Mesenchymal stem cell (in vitro differentiated cells and primary cell): ENCODE measurements at regions not wholly inside any gene's neighbourhood (a gene's known extent, or its start where the extent isn't known, plus 50 kb on each side); places are given as distances from the start of the nearest gene placed in this dataset.

Experiments
- DNase-seq: peaks from one replicate; pipeline ENCODE4 v3.0.0-alpha.2; 2013
- H2AFZ ChIP-seq: one replicate; pipeline ENCODE4 v1.6.1; 2013; ENCODE audit warnings: low read depth, mild to moderate bottlenecking, control low read depth, inconsistent platforms, low read length, moderate library complexity
- H2AK5ac ChIP-seq: 2 replicates; pipeline ENCODE4 v1.6.1; 2013; ENCODE audit warnings: low read length, moderate library complexity, mild to moderate bottlenecking, inconsistent platforms; ENCODE audit not compliant: severe bottlenecking
- H2BK120ac ChIP-seq: one replicate; pipeline ENCODE4 v1.6.1; 2013; ENCODE audit warnings: low read depth, mild to moderate bottlenecking, inconsistent platforms, low read length, moderate library complexity
- H2BK12ac ChIP-seq, 2 experiments: one replicate each; pipeline ENCODE4 v1.6.1; 2013; ENCODE audit warnings: inconsistent platforms in 2 of 2, low read length in 2 of 2, mild to moderate bottlenecking in 2 of 2, moderate library complexity in 2 of 2, control low read depth in 1 of 2
- H2BK15ac ChIP-seq: one replicate; pipeline ENCODE4 v1.6.1; 2013; ENCODE audit warnings: mild to moderate bottlenecking, low read depth, inconsistent platforms; ENCODE audit not compliant: poor library complexity, severe bottlenecking
- H2BK5ac ChIP-seq: 2 replicates; pipeline ENCODE4 v1.6.1; 2013; ENCODE audit warnings: low read depth, mild to moderate bottlenecking, low read length, control low read depth, inconsistent platforms; ENCODE audit not compliant: poor library complexity, severe bottlenecking
- H3K14ac ChIP-seq, 2 experiments: one replicate each; pipeline ENCODE4 v1.6.1; 2013; ENCODE audit warnings: inconsistent platforms in 2 of 2, low read length in 2 of 2, control low read depth in 1 of 2, mild to moderate bottlenecking in 1 of 2, moderate library complexity in 1 of 2
- H3K18ac ChIP-seq, 2 experiments: one replicate each; pipeline ENCODE4 v1.6.1; 2013; ENCODE audit warnings: inconsistent platforms in 2 of 2, low read length in 2 of 2, control low read depth in 1 of 2, low read depth in 1 of 2, mild to moderate bottlenecking in 1 of 2
- H3K23ac ChIP-seq, 2 experiments: one replicate each; pipeline ENCODE4 v1.6.1; 2013; ENCODE audit warnings: inconsistent platforms in 2 of 2, low read length in 2 of 2, mild to moderate bottlenecking in 2 of 2, moderate library complexity in 2 of 2, control low read depth in 1 of 2
- H3K27ac ChIP-seq: 2 replicates; pipeline ENCODE4 v1.5.1; 2013; ENCODE audit warnings: mild to moderate bottlenecking, moderate library complexity, low read length, control low read depth, inconsistent platforms; ENCODE audit not compliant: poor library complexity, severe bottlenecking
- H3K27me3 ChIP-seq, 2 experiments: 2 replicates each; pipeline versions ENCODE4 v1.6.1 to v1.7.0; 2013; ENCODE audit warnings: low read length in 2 of 2, mild to moderate bottlenecking in 2 of 2, moderate library complexity in 2 of 2, control low read depth in 1 of 2, inconsistent platforms in 1 of 2; ENCODE audit not compliant: control insufficient read depth in 1 of 2, insufficient read depth in 1 of 2
- H3K36me3 ChIP-seq, 2 experiments: 2 replicates each; pipeline versions ENCODE4 v1.6.1 to v1.7.0; 2013; ENCODE audit warnings: low read length in 2 of 2, control low read depth in 1 of 2, inconsistent platforms in 1 of 2, low read depth in 1 of 2, mild to moderate bottlenecking in 1 of 2; ENCODE audit not compliant: insufficient read depth in 2 of 2, control insufficient read depth in 1 of 2
- H3K4ac ChIP-seq, 2 experiments: one replicate each; pipeline ENCODE4 v1.6.1; 2013; ENCODE audit warnings: inconsistent platforms in 2 of 2, low read length in 2 of 2, mild to moderate bottlenecking in 2 of 2, moderate library complexity in 2 of 2, control low read depth in 1 of 2, low read depth in 1 of 2
- H3K4me1 ChIP-seq: 2 replicates; pipeline ENCODE4 v1.6.1; 2013; ENCODE audit warnings: low read depth, low read length, control low read depth; ENCODE audit not compliant: control insufficient read depth, insufficient read depth
- H3K4me2 ChIP-seq: 2 replicates; pipeline ENCODE4 v1.6.1; 2013; ENCODE audit warnings: low read length, mild to moderate bottlenecking, inconsistent platforms; ENCODE audit not compliant: poor library complexity, severe bottlenecking
- H3K4me3 ChIP-seq, 2 experiments: 2 replicates each; pipeline versions ENCODE4 v1.5.1 to v1.7.0; 2013; ENCODE audit warnings: low read length in 2 of 2, mild to moderate bottlenecking in 2 of 2, control low read depth in 1 of 2, low read depth in 1 of 2; ENCODE audit not compliant: insufficient read depth in 1 of 2
- H3K79me1 ChIP-seq: replicated peaks from 2 replicates; pipeline ENCODE4 v1.6.1; 2013; ENCODE audit warnings: mild to moderate bottlenecking, control low read depth, low read length, inconsistent platforms; ENCODE audit not compliant: poor library complexity, severe bottlenecking
- H3K9ac ChIP-seq: 2 replicates; pipeline ENCODE4 v1.7.0; 2013; ENCODE audit warnings: mild to moderate bottlenecking, low read length, moderate library complexity
- H3K9me3 ChIP-seq: 2 replicates; pipeline ENCODE4 v1.7.0; 2013; ENCODE audit warnings: mild to moderate bottlenecking, low read length; ENCODE audit not compliant: control insufficient read depth
- H4K8ac ChIP-seq: one replicate; pipeline ENCODE4 v1.6.1; 2013; ENCODE audit warnings: inconsistent platforms, mild to moderate bottlenecking, low read length, moderate library complexity
- H4K91ac ChIP-seq: one replicate; pipeline ENCODE4 v1.6.1; 2013; ENCODE audit warnings: mild to moderate bottlenecking, low read length, inconsistent platforms
- WGBS: methylation state at CpG from one replicate; pipeline ENCODE4 v1.1.7; 2013; ENCODE audit warnings: mixed read lengths; 5-methylcytosine and 5-hydroxymethylcytosine counted together

GRCh38 chr12:28780096-28780495, 369.0 kb upstream of the FAR2 start:
- no peak overlapping the region for H3K27ac ChIP-seq
- no peak overlapping the region for H2AK5ac ChIP-seq
- DNase-seq = peak; percentile 93
- H3K4me3 ChIP-seq = no peak overlapping the region
- no peak overlapping the region for H3K4me2 ChIP-seq
- H4K8ac ChIP-seq = no peak overlapping the region
- peak overlapping the region; percentile 61 for H3K9ac ChIP-seq
- H3K79me1 ChIP-seq = no peaks in the 10 kb centered on the region
- H3K18ac ChIP-seq = no peak overlapping the region
- no peak overlapping the region for H3K14ac ChIP-seq
- no peaks in the 10 kb centered on the region for H3K36me3 ChIP-seq
- no peak overlapping the region for H2BK15ac ChIP-seq
- no peaks in the 10 kb centered on the region for H3K4me1 ChIP-seq
- H2BK120ac ChIP-seq = no peak overlapping the region
- no peak overlapping the region for H3K4ac ChIP-seq
- H3K23ac ChIP-seq = no peak overlapping the region
- H2BK5ac ChIP-seq = no peak overlapping the region
- H4K91ac ChIP-seq = no peak overlapping the region
- H2AFZ ChIP-seq = no peak overlapping the region
- H3K9me3 ChIP-seq = no peaks in the 10 kb centered on the region
- no peaks in the 10 kb centered on the region for H3K27me3 ChIP-seq
- no peak overlapping the region for H2BK12ac ChIP-seq
- 15% methylated on average over 1 of the region's 2 CpGs for WGBS

- H2AK5ac ChIP-seq = no peak overlapping the region
- peak overlapping the region in 1 of 2 experiments; percentile 8 for H3K18ac ChIP-seq
- no peak overlapping the region for H3K4ac ChIP-seq
- no peak overlapping the region for H2BK15ac ChIP-seq
- H3K23ac ChIP-seq = no peak overlapping the region
- WGBS = 91% methylated on average over 4 of the region's 5 CpGs
- H2BK5ac ChIP-seq = no peak overlapping the region
- DNase-seq = no peak
- no peaks in the 10 kb centered on the region for H3K4me1 ChIP-seq
- H4K8ac ChIP-seq = no peak overlapping the region
- no peak overlapping the region for H3K9ac ChIP-seq
- no peak overlapping the region for H2AFZ ChIP-seq
- H4K91ac ChIP-seq = no peak overlapping the region
- H3K27me3 ChIP-seq = no peaks in the 10 kb centered on the region
- no peak overlapping the region for H3K14ac ChIP-seq
- H3K36me3 ChIP-seq = no peaks in the 10 kb centered on the region
- H2BK12ac ChIP-seq = no peak overlapping the region
- H3K79me1 ChIP-seq = no peaks in the 10 kb centered on the region
- no peak overlapping the region for H3K27ac ChIP-seq
- no peak overlapping the region for H3K4me3 ChIP-seq
- no peak overlapping the region for H2BK120ac ChIP-seq
- H3K4me2 ChIP-seq = no peak overlapping the region
- H3K9me3 ChIP-seq = no peaks in the 10 kb centered on the region
Measured at GRCh38 chr12:28780960-28781359, 368.1 kb upstream of the FAR2 start.

- no peak overlapping the region for H3K27ac ChIP-seq
- no peak overlapping the region for H3K9ac ChIP-seq
- H2BK5ac ChIP-seq = no peak overlapping the region
- H3K23ac ChIP-seq = no peak overlapping the region
- no peaks in the 10 kb centered on the region for H3K9me3 ChIP-seq
- H3K4ac ChIP-seq = no peak overlapping the region
- DNase-seq = no peak
- no peaks in the 10 kb centered on the region for H3K4me1 ChIP-seq
- 91% methylated on average over 7 of the region's 10 CpGs for WGBS
- no peak overlapping the region for H2BK12ac ChIP-seq
- no peak overlapping the region for H2BK120ac ChIP-seq
- H3K4me3 ChIP-seq = no peak overlapping the region
- no peak overlapping the region for H2BK15ac ChIP-seq
- H4K8ac ChIP-seq = no peak overlapping the region
- no peak overlapping the region for H2AFZ ChIP-seq
- H2AK5ac ChIP-seq = no peak overlapping the region
- H3K14ac ChIP-seq = no peak overlapping the region
- no peak overlapping the region for H3K4me2 ChIP-seq
- H3K79me1 ChIP-seq = no peaks in the 10 kb centered on the region
- no peaks in the 10 kb centered on the region for H3K36me3 ChIP-seq
- H4K91ac ChIP-seq = no peak overlapping the region
- H3K27me3 ChIP-seq = no peaks in the 10 kb centered on the region
- H3K18ac ChIP-seq = no peak overlapping the region
Measured at GRCh38 chr12:28781671-28782652, 367.1 kb upstream of the FAR2 start.

- Histone ChIP-seq H3K23ac (no peak overlapping the region), H3K4ac (no peak overlapping the region), H3K4me3 (no peak overlapping the region), H2BK120ac (no peak overlapping the region), H2BK5ac (no peak overlapping the region), H4K91ac (no peak overlapping the region), H2BK15ac (no peak overlapping the region), H3K79me1 (no peaks in the 10 kb centered on the region), H3K18ac (no peak overlapping the region), H2BK12ac (no peak overlapping the region), H2AK5ac (no peak overlapping the region), H3K27ac (no peak overlapping the region), H3K14ac (no peak overlapping the region), H3K9ac (no peak overlapping the region), H4K8ac (no peak overlapping the region), H3K9me3 (no peaks in the 10 kb centered on the region), H2AFZ (no peak overlapping the region), H3K4me2 (no peak overlapping the region), H3K36me3 (no peaks in the 10 kb centered on the region), H3K27me3 (no peaks in the 10 kb centered on the region), H3K4me1 (no peaks in the 10 kb centered on the region)
- 76% methylated on average over 1 of the region's 1 CpG for WGBS
- no peak for DNase-seq
Measured at GRCh38 chr12:28782812-28783211, 366.3 kb upstream of the FAR2 start.
